Esophagus muscularis mucosa (tissue), 4 donors: ENCODE measurements at regions not wholly inside any gene's neighbourhood (a gene's known extent, or its start where the extent isn't known, plus 50 kb on each side); places are given as distances from the start of the nearest gene placed in this dataset.

Experiments
- DNase-seq: peaks from one replicate; pipeline ENCODE4 v3.0.0-alpha.2; 2017; ENCODE audit errors: extremely low spot score
- H3K27ac ChIP-seq, 4 donors: fragments of 200-600 bp; sonication (generic); replicated peaks in 1 of 4; 1 replicate in 3 of 4; 2 replicates in 1 of 4; pipeline ENCODE4 v1.5.1; 2016 to 2019; ENCODE audit warnings: mild to moderate bottlenecking in 1 of 4
- H3K27me3 ChIP-seq, 4 donors: fragments of 200-600 bp; sonication (generic); one replicate each; pipeline versions ENCODE4 v1.5.1 to v1.6.0; 2016 to 2019
- H3K36me3 ChIP-seq, 4 donors: fragments of 200-600 bp; sonication (generic); one replicate each; pipeline ENCODE4 v1.5.1; 2016 to 2019
- H3K4me1 ChIP-seq, 4 donors: fragments of 200-600 bp; sonication (generic); one replicate each; pipeline ENCODE4 v1.5.1; 2016 to 2019
- H3K4me3 ChIP-seq, 4 donors: fragments of 200-600 bp; sonication (generic); 1 replicate in 2 of 4; 2 replicates in 2 of 4; pipeline ENCODE4 v1.5.1; 2016 to 2019; ENCODE audit warnings: mild to moderate bottlenecking in 4 of 4, moderate library complexity in 1 of 4
- H3K9me3 ChIP-seq, 4 donors: fragments of 200-600 bp; sonication (generic); 1 replicate in 3 of 4; 2 replicates in 1 of 4; pipeline ENCODE4 v1.5.1; 2016 to 2019
- CTCF ChIP-seq, 3 experiments: fragments of 200-600 bp in 2 of 3; fragments of 450-650 bp in 1 of 3; sonication (generic) in 2 of 3; IDR thresholded peaks; one replicate each; pipeline ENCODE4 v1.5.1; 2017 to 2019; ENCODE audit warnings: antibody characterized with exemption in 3 of 3, mild to moderate bottlenecking in 2 of 3, moderate library complexity in 1 of 3
- EP300 ChIP-seq: sonication (generic); formaldehyde crosslinking; IDR thresholded peaks from one replicate; pipeline ENCODE4 v1.6.1; 2017; ENCODE audit warnings: antibody characterized with exemption
- POLR2A ChIP-seq: fragments of 450-650 bp; IDR thresholded peaks from one replicate; pipeline ENCODE4 v1.6.1; 2017; ENCODE audit warnings: antibody characterized with exemption, moderate library complexity, mild to moderate bottlenecking, low read depth
- POLR2AphosphoS5 ChIP-seq, 2 donors: sonication (generic); formaldehyde crosslinking; IDR thresholded peaks; one replicate each; pipeline ENCODE4 v1.6.1; 2017; ENCODE audit warnings: antibody characterized with exemption in 2 of 2
- WGBS: methylation state at CpG from one replicate; pipeline ENCODE4 v1.1.5; 2018; 5-methylcytosine and 5-hydroxymethylcytosine counted together
- intact Hi-C: fragments of 100-400 bp; cut with DNase I; formaldehyde crosslinking; loops from one replicate; pipeline ENCODE4 v1.15.1; 2023

DNA sequence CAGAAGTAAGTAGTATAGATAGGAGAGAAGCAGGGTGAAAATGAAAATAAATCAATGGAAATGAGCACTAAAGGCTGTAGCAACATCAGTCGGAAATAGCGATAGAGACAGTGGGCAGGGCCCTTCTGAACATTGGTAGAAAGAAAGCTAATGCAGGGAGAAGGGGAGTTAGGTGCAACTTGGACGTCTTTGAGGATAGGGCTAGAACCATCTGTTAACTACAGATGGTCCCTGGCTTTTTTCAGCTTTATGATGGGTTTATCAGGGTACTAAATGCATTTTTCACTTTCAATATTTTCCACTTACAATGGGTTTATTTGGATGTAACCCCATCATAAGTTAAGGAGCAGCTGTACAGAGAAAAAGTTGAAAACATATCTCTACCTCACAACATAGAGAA, 72.8 kb upstream of the CNR1 start:
- no peaks in the 10 kb centered on the region for H3K27me3 ChIP-seq
- H3K4me1 ChIP-seq = no peaks in the 10 kb centered on the region
- intact Hi-C loops = no loop called here
- DNase-seq = no peak
- no peaks in the 10 kb centered on the region for H3K9me3 ChIP-seq
- 85% methylated on average over 3 of the region's 3 CpGs for WGBS
- TF ChIP-seq POLR2A (no peak), EP300 (no peak), POLR2AphosphoS5 (IDR thresholded peaks at IDR 0.05) (no peak), CTCF (IDR thresholded peaks at IDR 0.05) (no peak)
- no peak overlapping the region for H3K4me3 ChIP-seq
- H3K27ac ChIP-seq = no peak overlapping the region
- no peaks in the 10 kb centered on the region for H3K36me3 ChIP-seq

DNA sequence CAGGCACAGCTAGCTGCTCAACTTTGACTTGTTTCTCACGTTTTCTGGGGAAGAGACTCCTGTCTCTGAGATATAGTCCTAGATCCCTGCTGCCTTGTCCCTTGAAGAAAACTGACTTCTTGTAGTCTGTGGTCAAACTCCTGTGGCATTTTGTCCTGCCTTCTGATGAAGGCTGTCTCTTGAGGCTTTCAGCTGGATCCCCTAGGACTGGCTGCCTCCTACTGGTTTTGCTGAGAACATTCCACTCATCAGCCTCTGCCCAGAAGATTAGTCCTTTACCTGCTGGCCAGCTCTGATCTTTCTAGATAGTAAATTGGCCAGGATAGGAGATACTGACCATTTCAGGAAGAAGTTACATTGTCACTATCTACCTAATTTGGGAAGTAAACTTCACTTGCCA, 71.9 kb upstream of the CNR1 start:
- Histone ChIP-seq H3K36me3 (no peaks in the 10 kb centered on the region), H3K4me1 (no peaks in the 10 kb centered on the region), H3K27me3 (no peaks in the 10 kb centered on the region), H3K9me3 (peaks cover 0 to 3% (median 2%) of the 10 kb centered on the region in 4 donors), H3K4me3 (no peak overlapping the region), H3K27ac (no peak overlapping the region)
- intact Hi-C loops = no loop called here
- DNase-seq = no peak
- 29% methylated on average over 1 of the region's 1 CpG for WGBS
- TF ChIP-seq EP300 = no peak
- TF ChIP-seq CTCF (IDR thresholded peaks at IDR 0.05) = peak in 1 of 3 experiments; percentile 32

- DNase-seq = no peak
- no peak overlapping the region for H3K4me3 ChIP-seq
- intact Hi-C loops = no loop called here
- no peaks in the 10 kb centered on the region for H3K27me3 ChIP-seq
- 63% methylated on average over 7 of the region's 7 CpGs for WGBS
- no peak for TF ChIP-seq EP300
- TF ChIP-seq POLR2AphosphoS5 (IDR thresholded peaks at IDR 0.05) = no peak
- TF ChIP-seq CTCF (IDR thresholded peaks at IDR 0.05) = no peak
- no peak for TF ChIP-seq POLR2A
- no peaks in the 10 kb centered on the region for H3K4me1 ChIP-seq
- H3K27ac ChIP-seq = no peak overlapping the region
- no peaks in the 10 kb centered on the region for H3K36me3 ChIP-seq
- peaks cover 0 to 15% (median 11%) of the 10 kb centered on the region in 4 donors for H3K9me3 ChIP-seq
Observed at GRCh38 chr6:88236612-88237360, 70.6 kb upstream of the CNR1 start.

- TF ChIP-seq POLR2AphosphoS5 (IDR thresholded peaks at IDR 0.05) (no peak), EP300 (no peak), POLR2A (no peak), CTCF (IDR thresholded peaks at IDR 0.05) (no peak)
- intact Hi-C loops = no loop called here
- H3K27ac ChIP-seq = no peak overlapping the region
- H3K36me3 ChIP-seq = no peaks in the 10 kb centered on the region
- WGBS = 69% methylated on average over 1 of the region's 1 CpG
- no peak for DNase-seq
- no peak overlapping the region for H3K4me3 ChIP-seq
- no peaks in the 10 kb centered on the region for H3K27me3 ChIP-seq
- no peaks in the 10 kb centered on the region for H3K4me1 ChIP-seq
- peaks cover 0 to 40% (median 25%) of the 10 kb centered on the region in 4 donors for H3K9me3 ChIP-seq
Observed at GRCh38 chr6:88232753-88233152, 66.6 kb upstream of the CNR1 start.

- no peak for DNase-seq
- WGBS = 81% methylated on average over 1 of the region's 1 CpG
- intact Hi-C loops = no loop called here
Observed at GRCh38 chr6:88223298-88223697, 57.2 kb upstream of the CNR1 start.

More at GRCh38 chr6:88223298-88223697, 57.2 kb upstream of the CNR1 start:
- Histone ChIP-seq H3K4me1 (no peaks in the 10 kb centered on the region), H3K9me3 (no peaks in the 10 kb centered on the region), H3K36me3 (no peaks in the 10 kb centered on the region), H3K4me3 (no peak overlapping the region), H3K27ac (no peak overlapping the region), H3K27me3 (no peaks in the 10 kb centered on the region)
- TF ChIP-seq EP300 (no peak), POLR2AphosphoS5 (IDR thresholded peaks at IDR 0.05) (no peak), POLR2A (no peak), CTCF (IDR thresholded peaks at IDR 0.05) (no peak)
